Kasumi-1 (cell line): ENCODE measurements at regions not wholly inside any gene's neighbourhood (a gene's known extent, or its start where the extent isn't known, plus 50 kb on each side); places are given as distances from the start of the nearest gene placed in this dataset.

Experiments
- DNase-seq, 2 experiments: peaks; one replicate each; lab custom pipeline; 2025; lab: John Stamatoyannopoulos, UW

DNA sequence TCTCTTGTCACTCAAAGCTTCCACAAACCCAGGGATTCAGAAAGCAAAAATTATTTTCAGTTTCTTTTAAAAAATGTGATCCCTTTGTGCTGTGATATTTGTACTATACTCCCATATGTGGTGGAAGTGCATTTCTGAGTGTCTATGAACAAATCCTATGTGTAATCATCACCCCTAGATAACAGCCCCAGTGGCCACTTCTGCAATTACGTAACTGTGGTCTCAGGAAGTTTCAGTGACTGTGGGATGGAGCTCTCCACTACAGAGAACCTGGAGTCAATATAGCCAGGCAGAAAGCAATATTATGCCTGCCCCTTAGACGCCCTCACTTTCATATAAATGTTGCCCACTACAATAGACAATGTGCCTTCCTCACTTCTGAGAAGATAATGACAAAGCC lies 1101.7 kb upstream of the GHITM start:
- no peak for DNase-seq

GRCh38 chr10:83038631-83039030 lies 1100.7 kb upstream of the GHITM start:
- DNase-seq = no peak

DNA sequence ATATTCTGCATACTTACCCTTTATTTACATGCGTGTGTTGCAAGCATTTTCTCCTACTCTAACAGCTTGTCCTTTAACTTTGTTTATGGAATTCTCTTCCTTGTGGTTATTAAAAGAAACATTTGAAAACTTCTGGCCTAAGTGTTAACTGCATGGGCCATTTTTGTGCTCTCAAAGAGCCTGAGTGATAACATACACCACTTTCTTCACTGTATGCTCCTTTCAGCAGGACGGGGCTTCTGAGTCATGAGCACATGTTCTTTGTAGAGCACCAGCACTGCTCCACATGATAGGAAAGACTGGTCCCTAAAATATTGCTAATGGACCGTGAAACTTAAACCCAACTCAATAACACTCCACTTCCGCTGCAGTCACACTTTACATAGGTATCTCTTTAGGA lies 1093.6 kb upstream of the GHITM start:
- no peak for DNase-seq

DNA sequence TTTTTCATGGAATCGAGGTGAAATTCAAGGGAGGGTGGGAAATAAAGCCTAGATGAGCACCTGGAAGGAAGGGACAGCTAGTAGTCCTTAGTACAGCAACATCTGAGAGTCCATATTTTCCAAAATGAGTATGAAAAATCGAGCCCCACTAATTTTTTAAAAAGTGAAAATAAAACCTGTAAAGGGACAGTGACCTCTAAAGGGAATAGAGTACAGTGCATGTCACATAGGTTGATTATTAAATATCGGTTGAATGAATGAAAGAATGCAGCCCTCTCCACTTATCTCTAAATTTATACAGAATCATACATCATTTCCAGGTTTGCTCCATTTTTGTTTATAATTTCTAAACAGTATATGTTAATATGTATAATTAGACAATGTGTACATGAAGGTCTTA lies 1088.5 kb upstream of the GHITM start:
- no peak for DNase-seq

GRCh38 chr10:83062871-83063270 lies 1076.4 kb upstream of the GHITM start:
- DNase-seq = no peak

- no peak for DNase-seq
Measured at GRCh38 chr10:83073472-83073871, 1065.8 kb upstream of the GHITM start.

DNA sequence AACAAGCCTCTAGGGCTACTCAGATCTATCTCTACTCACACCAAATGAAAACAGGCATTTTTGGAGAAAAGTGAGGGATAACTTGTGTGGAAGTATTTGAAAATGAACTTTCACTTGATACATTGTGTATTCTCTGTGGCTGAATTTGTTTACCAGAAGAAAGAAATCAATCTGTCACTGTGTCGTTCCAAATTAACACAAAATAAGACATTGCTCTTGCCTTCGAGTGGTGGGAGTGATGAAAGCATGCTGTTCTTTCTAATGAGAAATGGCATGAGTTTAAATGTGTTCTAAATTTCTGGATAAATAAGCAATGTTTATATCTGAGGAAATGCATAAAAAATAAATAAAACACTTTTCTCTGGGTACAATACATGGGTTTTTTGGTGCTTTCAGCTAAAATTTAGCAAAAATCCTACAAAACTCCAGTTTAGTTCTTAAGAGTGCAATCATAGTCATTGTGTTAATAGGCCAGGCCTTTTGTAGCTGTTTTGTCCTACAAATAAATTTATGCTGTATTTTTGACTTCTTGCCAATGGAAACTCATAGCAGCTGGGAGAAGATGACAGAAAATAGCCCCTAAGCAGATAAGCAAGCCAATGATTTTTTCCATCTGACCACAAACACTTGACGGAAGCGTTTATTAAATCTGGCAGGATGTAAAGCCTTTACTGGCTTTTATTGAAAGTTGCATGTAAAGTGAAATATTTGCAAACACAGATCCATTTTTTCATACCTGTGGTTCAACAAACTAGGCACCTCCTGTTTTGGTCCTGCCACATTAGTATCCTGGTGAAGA lies 1064.1 kb upstream of the GHITM start:
- DNase-seq = no peak

DNA sequence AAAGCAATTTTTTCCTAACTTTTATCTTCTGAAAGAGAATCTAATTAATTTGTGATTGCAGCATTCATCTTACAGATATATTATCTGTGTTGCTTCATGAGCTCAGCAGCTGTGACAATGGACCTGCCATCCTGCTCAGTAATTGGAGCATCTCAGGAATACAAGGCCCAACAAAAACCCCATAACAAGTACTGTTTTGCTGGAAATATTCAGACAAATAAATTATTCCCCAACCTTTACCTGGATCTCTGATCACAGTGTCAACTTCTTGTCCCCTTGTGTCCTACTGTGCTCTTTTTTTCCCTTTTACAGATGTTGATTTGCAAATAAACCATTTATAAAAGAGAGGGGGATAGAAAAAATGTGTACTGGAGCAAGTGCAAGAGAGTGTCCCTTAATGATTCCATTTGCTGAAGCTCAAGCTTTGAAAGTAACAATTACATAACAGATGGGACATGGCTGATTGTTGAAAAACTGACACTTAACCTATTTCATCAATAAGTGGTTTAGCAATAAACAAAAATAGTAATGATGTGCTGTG lies 1063.4 kb upstream of the GHITM start:
- DNase-seq = no peak

GRCh38 chr10:83076443-83076842 lies 1062.9 kb upstream of the GHITM start:
- DNase-seq = no peak

DNA sequence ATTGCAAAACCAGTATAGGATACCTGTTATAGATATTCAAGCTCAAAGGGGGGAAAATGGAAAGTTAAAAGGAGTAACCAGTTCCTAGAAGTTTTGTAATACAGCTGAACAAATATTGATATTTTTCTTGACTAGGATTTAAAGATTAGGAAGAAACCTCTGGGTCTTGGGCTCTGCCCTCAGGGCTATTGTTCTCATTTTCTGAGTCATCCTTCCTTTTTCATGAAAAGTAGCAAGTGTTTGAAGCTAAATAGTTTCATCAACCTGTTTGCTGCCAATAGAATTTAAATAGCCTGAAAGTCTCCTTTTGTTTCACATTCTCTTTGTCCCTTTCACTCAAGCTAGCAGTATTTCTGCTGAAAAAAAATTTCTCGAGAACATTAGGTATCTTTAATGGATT lies 1061.1 kb upstream of the GHITM start:
- DNase-seq = no peak

DNA sequence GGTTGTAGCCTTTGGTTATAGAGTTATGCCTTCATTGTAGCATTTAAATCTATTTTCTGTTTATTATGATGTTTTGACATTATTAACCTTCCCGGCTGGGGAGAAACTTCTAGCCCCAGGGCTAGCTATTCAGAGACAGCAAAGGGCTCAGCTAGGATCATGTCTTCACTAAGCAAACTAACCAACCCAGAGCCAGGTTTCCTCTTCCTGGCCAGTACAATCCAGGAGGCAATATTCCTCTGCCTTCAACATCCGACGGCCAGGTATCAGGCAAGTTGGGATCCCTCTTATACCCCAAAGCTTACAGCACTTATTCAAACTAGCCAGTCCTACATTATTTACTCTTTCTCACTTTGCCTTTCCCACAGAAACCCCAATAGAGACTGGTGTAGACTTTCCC lies 1060.7 kb upstream of the GHITM start:
- DNase-seq = no peak

DNA sequence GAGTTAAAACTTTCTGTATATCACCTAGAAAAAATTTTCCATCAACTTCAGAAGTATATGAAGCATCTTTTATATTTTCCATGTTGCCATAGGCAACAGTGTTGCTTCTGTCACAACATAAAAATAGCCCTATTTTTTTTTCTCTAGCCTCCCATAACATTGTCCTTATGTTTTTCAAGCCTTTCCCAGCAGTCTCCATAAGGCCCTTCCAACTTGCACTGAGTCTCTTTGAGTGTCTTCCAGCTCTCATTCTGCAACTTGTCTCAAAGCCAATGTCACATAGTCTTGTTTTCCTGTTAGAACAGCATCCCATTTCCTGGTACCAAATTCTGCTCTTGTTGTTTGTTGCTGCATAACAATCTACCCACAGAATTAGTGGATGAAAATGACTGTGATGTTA lies 1055.5 kb upstream of the GHITM start:
- no peak for DNase-seq

- DNase-seq = no peak
Measured at GRCh38 chr10:83089335-83089734, 1050.0 kb upstream of the GHITM start.

GRCh38 chr10:83104616-83105015 lies 1034.7 kb upstream of the GHITM start:
- no peak for DNase-seq

GRCh38 chr10:83108565-83109333 lies 1030.6 kb upstream of the GHITM start:
- DNase-seq = no peak

DNA sequence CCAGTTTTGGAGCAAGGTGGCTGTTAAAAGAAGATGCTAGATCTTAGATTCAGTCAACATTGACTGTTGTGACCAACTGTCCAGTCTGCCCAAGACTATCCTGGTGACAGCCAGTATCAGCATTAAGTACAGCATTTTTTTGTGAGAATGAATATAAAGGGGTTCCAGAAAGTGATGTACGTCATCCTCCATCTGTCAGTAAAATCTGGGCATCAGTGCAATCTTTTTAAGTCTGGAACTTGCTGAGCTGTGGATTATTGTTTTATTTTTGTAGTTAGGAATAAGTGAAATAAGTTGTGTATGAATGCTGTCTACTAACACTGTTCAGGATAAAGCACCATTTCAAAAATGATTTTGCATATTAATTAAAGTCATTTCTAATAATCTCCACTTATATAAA lies 1020.0 kb upstream of the GHITM start:
- no peak for DNase-seq

DNA sequence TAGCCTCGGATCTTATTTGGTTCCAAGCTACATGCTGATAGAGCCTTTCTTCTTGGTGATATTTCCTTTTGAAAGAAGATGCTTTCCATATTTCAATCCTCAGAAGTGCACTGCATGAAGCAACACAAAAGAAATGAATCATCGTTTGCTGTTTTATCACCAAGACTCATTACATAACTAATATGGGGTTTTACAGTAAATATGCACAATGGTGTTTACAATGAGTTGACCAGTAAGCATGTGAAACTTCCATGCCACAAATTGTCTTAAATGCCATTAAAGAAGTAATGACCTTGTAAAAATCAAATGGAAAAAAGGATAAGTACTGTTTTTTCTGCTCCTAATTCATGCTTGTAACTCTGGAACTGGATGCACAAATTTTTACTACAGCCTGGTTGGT lies 1017.0 kb upstream of the GHITM start:
- DNase-seq = no peak

DNA sequence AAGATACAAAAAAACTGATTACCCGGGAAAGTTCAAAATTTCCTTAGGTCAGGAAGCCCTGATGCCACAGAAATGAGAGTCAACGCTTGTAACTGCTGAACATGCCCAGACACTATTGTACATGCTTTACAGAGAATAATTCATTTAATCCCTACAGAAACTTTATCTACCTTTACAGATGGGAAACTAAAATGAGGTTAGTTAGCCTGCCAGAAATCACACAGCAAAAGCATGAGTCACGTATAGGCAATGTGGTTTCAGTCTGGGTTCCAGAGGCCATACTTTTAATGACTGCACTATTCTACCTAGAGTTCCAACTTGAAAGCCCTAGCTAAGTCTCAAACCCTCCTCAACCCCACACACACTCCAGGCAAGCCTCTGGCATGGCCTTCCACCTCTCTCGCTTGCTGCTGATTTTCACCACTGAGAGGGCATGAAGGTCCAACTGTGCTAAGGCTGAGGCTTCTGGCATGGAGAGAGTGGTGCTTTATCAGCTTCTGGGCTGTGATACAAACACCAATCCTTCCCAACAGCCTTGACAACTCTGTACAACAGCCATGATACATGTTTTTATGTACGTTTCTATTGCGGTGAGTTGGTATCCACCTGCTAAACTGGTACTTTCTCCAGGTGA lies 1011.2 kb upstream of the GHITM start:
- DNase-seq = no peak

GRCh38 chr10:83140811-83141210 lies 998.5 kb upstream of the GHITM start:
- DNase-seq = no peak

- no peak for DNase-seq
Measured at GRCh38 chr10:83142074-83142563, 997.2 kb upstream of the GHITM start.

GRCh38 chr10:83144461-83144860 lies 994.8 kb upstream of the GHITM start:
- DNase-seq = no peak

DNA sequence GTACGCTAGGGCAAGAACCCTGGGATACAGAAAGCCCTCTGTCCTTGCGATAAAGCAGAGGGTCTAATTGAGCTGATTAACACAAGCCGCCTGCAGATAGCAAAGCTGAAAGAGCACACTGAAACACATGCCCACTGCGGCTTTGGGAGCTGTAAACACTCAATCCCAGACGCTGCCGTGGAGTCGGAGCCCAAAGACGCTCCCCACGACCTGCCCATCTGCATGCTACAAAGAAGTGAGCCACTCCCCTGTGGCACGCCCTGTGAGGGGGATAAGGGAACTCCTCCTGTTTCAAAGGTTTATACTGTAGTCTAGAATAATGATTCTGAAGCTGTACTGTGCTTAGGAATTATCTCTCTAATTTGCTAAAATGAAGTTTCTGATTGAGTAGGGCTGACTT lies 985.6 kb upstream of the GHITM start:
- DNase-seq = no peak

GRCh38 chr10:83164156-83164555 lies 975.2 kb upstream of the GHITM start:
- no peak for DNase-seq
